Spleen (tissue), 11 donors: ENCODE measurements at regions not wholly inside any gene's neighbourhood (a gene's known extent, or its start where the extent isn't known, plus 50 kb on each side); places are given as distances from the start of the nearest gene placed in this dataset.
"Not testable (repeated sequence)": the region's sequence is repeated elsewhere in the genome, so short reads cannot be mapped to it uniquely, and the experiment has no call there.

Experiments
- DNase-seq: peaks from one replicate; pipeline ENCODE4 v3.0.0-alpha.2; 2020
- H3K27ac ChIP-seq, 8 donors: fragments of 200-600 bp; sonication (generic) in 7 of 8; 1 replicate in 4 of 8; 2 replicates in 4 of 8; pipeline versions ENCODE4 v1.5.0 to v1.8.0; 2016 to 2021; ENCODE audit warnings: inconsistent platforms in 4 of 8, mild to moderate bottlenecking in 4 of 8, moderate library complexity in 1 of 8
- H3K27me3 ChIP-seq, 7 donors: fragments of 200-600 bp; sonication (generic) in 6 of 7; replicated peaks in 1 of 7; 1 replicate in 4 of 7; 2 replicates in 3 of 7; pipeline versions ENCODE4 v1.5.0 to v1.8.0; 2016 to 2021; ENCODE audit warnings: inconsistent platforms in 3 of 7, mild to moderate bottlenecking in 1 of 7
- H3K36me3 ChIP-seq, 6 donors: fragments of 200-600 bp; sonication (generic) in 5 of 6; 1 replicate in 4 of 6; 2 replicates in 2 of 6; pipeline versions ENCODE4 v1.5.0 to v1.8.0; 2016 to 2021; ENCODE audit warnings: inconsistent platforms in 2 of 6
- H3K4me1 ChIP-seq, 6 donors: fragments of 200-600 bp; sonication (generic) in 5 of 6; 1 replicate in 3 of 6; 2 replicates in 3 of 6; pipeline versions ENCODE4 v1.5.0 to v1.8.0; 2016 to 2021; ENCODE audit warnings: inconsistent platforms in 3 of 6
- H3K4me3 ChIP-seq, 8 donors: fragments of 200-600 bp; sonication (generic) in 7 of 8; 1 replicate in 4 of 8; 2 replicates in 4 of 8; pipeline versions ENCODE4 v1.5.0 to v1.8.0; 2016 to 2021; ENCODE audit warnings: inconsistent platforms in 4 of 8, mild to moderate bottlenecking in 4 of 8, moderate library complexity in 2 of 8
- H3K9me3 ChIP-seq, 8 donors: fragments of 200-600 bp; sonication (generic) in 7 of 8; 1 replicate in 4 of 8; 2 replicates in 4 of 8; pipeline versions ENCODE4 v1.5.0 to v1.8.0; 2016 to 2021; ENCODE audit warnings: inconsistent platforms in 4 of 8
- CTCF ChIP-seq, 11 experiments: fragments of 200-600 bp in 7 of 11; fragments of 450-650 bp in 4 of 11; sonication (generic) in 4 of 11; IDR thresholded peaks in 8 of 11; conservative IDR thresholded peaks in 3 of 11; 1 replicate in 7 of 11; 2 replicates in 4 of 11; pipeline versions ENCODE4 v1.4.0 to v1.8.0; 2016 to 2021; ENCODE audit warnings: antibody characterized with exemption in 11 of 11, inconsistent platforms in 4 of 11, mild to moderate bottlenecking in 1 of 11
- POLR2A ChIP-seq, 3 donors: fragments of 450-650 bp; IDR thresholded peaks; one replicate each; pipeline ENCODE4 v1.5.1; 2017; ENCODE audit warnings: antibody characterized with exemption in 3 of 3, mild to moderate bottlenecking in 1 of 3
- POLR2AphosphoS5 ChIP-seq, 3 donors: sonication (generic); formaldehyde crosslinking; IDR thresholded peaks; one replicate each; pipeline ENCODE4 v1.5.1; 2017; ENCODE audit warnings: antibody characterized with exemption in 3 of 3
- WGBS, 5 donors: extraction: QIAGEN DNeasy Blood & Tissue Kit in 3 of 5; methylation state at CpG; one replicate each; pipeline versions ENCODE4 v1.1.5 to v1.1.7; 2013 to 2018; 5-methylcytosine and 5-hydroxymethylcytosine counted together
- intact Hi-C: fragments of 100-400 bp; cut with DNase I; formaldehyde crosslinking; loops from one replicate; pipeline ENCODE4 v1.15.0; 2023; ENCODE audit warnings: low total_unique reads
- donor health status: healthy with polysubstance abuse.
- donor health status: DM: no; HTN: no; CAD: no; lungs with moderate emphysema.
- donor health status: DM: no; HTN: no; CAD: no.
- donor health status: Bipolar disorder and iron deficiency.
- donor health status: healthy.
- donor health status: DM: no; HTN: no; CAD: no.
- donor health status: DM: yes; HTN: yes; CAD: no.

GRCh38 chr7:13132314-13132713 lies 444.9 kb downstream of the ARL4A start:
- Histone ChIP-seq H3K4me1 (no peaks in the 10 kb centered on the region), H3K27me3 (no peaks in the 10 kb centered on the region), H3K36me3 (no peaks in the 10 kb centered on the region), H3K27ac (no peak overlapping the region), H3K4me3 (no peak overlapping the region), H3K9me3 (peaks cover 0 to 14% (median 7%) of the 10 kb centered on the region in 8 donors)
- intact Hi-C loops: no loop called here
- TF ChIP-seq CTCF (IDR thresholded peaks at IDR 0.05 in 8 of 11, conservative IDR thresholded peaks at IDR 0.05 in 3 of 11) (no peak), POLR2AphosphoS5 (IDR thresholded peaks at IDR 0.05) (no peak), POLR2A (IDR thresholded peaks at IDR 0.05) (no peak)
- DNase-seq: no peak

GRCh38 chr7:13136345-13136744 lies 448.9 kb downstream of the ARL4A start:
- H3K9me3 ChIP-seq: peaks cover 0 to 14% (median 7%) of the 10 kb centered on the region in 8 donors
- H3K27ac ChIP-seq, H3K27me3 ChIP-seq, intact Hi-C loops, H3K36me3 ChIP-seq, DNase-seq, H3K4me1 ChIP-seq, H3K4me3 ChIP-seq: not testable (repeated sequence)
- WGBS, 5 donors: 87 to 93% (median 90%) methylated on average over 6 of the region's 6 CpGs

GRCh38 chr7:13139436-13139835 lies 452.0 kb downstream of the ARL4A start:
- Histone ChIP-seq H3K4me1 (no peaks in the 10 kb centered on the region), H3K27me3 (no peaks in the 10 kb centered on the region), H3K36me3 (no peaks in the 10 kb centered on the region), H3K9me3 (peaks cover 0 to 14% (median 7%) of the 10 kb centered on the region in 8 donors), H3K4me3 (no peak overlapping the region), H3K27ac (no peak overlapping the region)
- WGBS, 5 donors: 58 to 90% (median 74%) methylated on average over 2 of the region's 2 CpGs
- DNase-seq: no peak
- intact Hi-C loops: no loop called here
- TF ChIP-seq CTCF (IDR thresholded peaks at IDR 0.05 in 8 of 11, conservative IDR thresholded peaks at IDR 0.05 in 3 of 11) (no peak), POLR2AphosphoS5 (IDR thresholded peaks at IDR 0.05) (no peak), POLR2A (IDR thresholded peaks at IDR 0.05) (no peak)

- Histone ChIP-seq H3K4me1 (no peaks in the 10 kb centered on the region), H3K27me3 (no peaks in the 10 kb centered on the region), H3K27ac (no peak overlapping the region), H3K36me3 (no peaks in the 10 kb centered on the region), H3K4me3 (no peak overlapping the region), H3K9me3 (no peaks in the 10 kb centered on the region)
- no peak for DNase-seq
- WGBS, 5 donors: 76 to 87% (median 79%) methylated on average over 4 of the region's 4 CpGs
- TF ChIP-seq POLR2A (IDR thresholded peaks at IDR 0.05) (no peak), POLR2AphosphoS5 (IDR thresholded peaks at IDR 0.05) (no peak), CTCF (IDR thresholded peaks at IDR 0.05 in 8 of 11, conservative IDR thresholded peaks at IDR 0.05 in 3 of 11) (no peak)
- intact Hi-C loops: no loop called here
Measured at GRCh38 chr7:13144673-13145072, 457.2 kb downstream of the ARL4A start.

GRCh38 chr7:13148548-13148947 lies 461.1 kb downstream of the ARL4A start:
- Histone ChIP-seq H3K4me3 (no peak overlapping the region), H3K36me3 (no peaks in the 10 kb centered on the region), H3K27ac (no peak overlapping the region), H3K9me3 (no peaks in the 10 kb centered on the region), H3K27me3 (no peaks in the 10 kb centered on the region), H3K4me1 (no peaks in the 10 kb centered on the region)
- WGBS, 5 donors: 44 to 63% (median 57%) methylated on average over 1 of the region's 1 CpG
- TF ChIP-seq CTCF (IDR thresholded peaks at IDR 0.05 in 8 of 11, conservative IDR thresholded peaks at IDR 0.05 in 3 of 11) (no peak), POLR2AphosphoS5 (IDR thresholded peaks at IDR 0.05) (no peak), POLR2A (IDR thresholded peaks at IDR 0.05) (no peak)
- intact Hi-C loops: no loop called here
- no peak for DNase-seq
